Lower lobe of right lung (tissue), 2 donors: ENCODE measurements at regions not wholly inside any gene's neighbourhood (a gene's known extent, or its start where the extent isn't known, plus 50 kb on each side); places are given as distances from the start of the nearest gene placed in this dataset.

Source experiments
- ATAC-seq, 2 donors: fragments of 200-7000 bp; cut with Tn5 transposase; one replicate each; pipeline ENCODE4 v1.9.1; 2020 to 2022; ENCODE audit warnings: mild to moderate bottlenecking in 2 of 2, moderate library complexity in 2 of 2
- DNase-seq: peaks from one replicate; pipeline ENCODE4 v3.0.0-alpha.2; 2020
- H3K27ac ChIP-seq: fragments of 200-600 bp; one replicate; pipeline ENCODE4 v1.8.0; 2022
- H3K27me3 ChIP-seq: fragments of 200-600 bp; one replicate; pipeline ENCODE4 v1.8.0; 2022; ENCODE audit warnings: low read depth
- H3K36me3 ChIP-seq: fragments of 200-600 bp; one replicate; pipeline ENCODE4 v1.8.0; 2022; ENCODE audit warnings: mild to moderate bottlenecking
- H3K4me1 ChIP-seq: fragments of 200-600 bp; one replicate; pipeline ENCODE4 v1.8.0; 2022
- H3K4me3 ChIP-seq: fragments of 200-600 bp; one replicate; pipeline ENCODE4 v1.8.0; 2022; ENCODE audit warnings: mild to moderate bottlenecking
- H3K9me3 ChIP-seq: fragments of 200-600 bp; one replicate; pipeline ENCODE4 v1.8.0; 2022
- intact Hi-C: fragments of 100-400 bp; cut with DNase I; formaldehyde crosslinking; loops from one replicate; pipeline ENCODE4 v1.11.0; 2022
- TF ChIP-seq, protein P1 (sequence below): fragments of 200-600 bp; IDR thresholded peaks from one replicate; pipeline ENCODE4 v1.8.0; 2022; ENCODE audit warnings: antibody characterized with exemption, mild to moderate bottlenecking
- donor health status: DM: no; HTN: yes; CAD: no; lungs with severe emphysema.

DNA sequence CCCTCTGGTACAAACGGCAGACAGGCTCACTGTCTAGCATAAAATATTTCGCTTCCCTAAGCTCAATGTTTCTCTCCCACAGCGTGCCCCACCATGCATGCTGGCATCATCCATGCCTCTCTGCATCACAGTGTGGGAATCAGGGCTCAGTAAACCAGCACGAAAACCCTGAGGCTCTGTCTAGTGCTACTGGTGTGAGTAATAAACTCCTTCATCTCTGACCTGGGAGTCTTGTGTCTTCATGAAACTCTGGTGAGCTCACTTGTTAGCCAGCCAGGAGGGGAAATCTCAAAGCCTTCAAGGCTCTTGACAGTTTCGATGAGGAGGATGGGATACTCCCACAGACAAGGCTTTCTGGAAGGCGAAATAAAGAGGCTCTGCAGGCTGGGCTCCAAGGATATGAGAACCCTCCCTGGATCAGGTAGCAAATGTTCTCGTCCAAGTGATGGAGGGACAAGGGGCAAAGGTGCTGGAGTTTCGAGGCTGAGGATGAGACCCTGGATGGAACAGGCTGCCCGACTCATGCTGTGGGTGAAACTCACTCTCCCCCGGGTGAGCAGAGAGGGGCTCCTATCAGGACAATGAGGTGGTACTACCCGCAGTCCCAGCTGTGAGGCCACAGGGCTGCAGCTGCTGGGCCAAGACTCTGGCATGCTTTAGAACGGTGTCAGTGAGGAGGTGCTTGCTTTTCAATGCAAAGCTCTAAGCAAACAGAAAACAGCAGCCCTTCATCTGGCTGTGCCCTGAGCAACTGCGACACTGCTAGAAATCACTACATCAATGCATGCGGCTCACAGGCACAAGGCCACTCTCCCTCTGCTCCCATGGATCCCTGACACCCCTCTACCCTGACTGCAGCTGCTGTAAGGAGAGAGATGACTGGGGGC lies 69.3 kb downstream of the SHANK2 start:
- Histone ChIP-seq H3K9me3 (no peaks in the 10 kb centered on the region), H3K4me3 (no peak overlapping the region), H3K4me1 (no peaks in the 10 kb centered on the region), H3K36me3 (no peaks in the 10 kb centered on the region), H3K27me3 (no peaks in the 10 kb centered on the region), H3K27ac (no peak overlapping the region)
- TF ChIP-seq, protein P1, sequence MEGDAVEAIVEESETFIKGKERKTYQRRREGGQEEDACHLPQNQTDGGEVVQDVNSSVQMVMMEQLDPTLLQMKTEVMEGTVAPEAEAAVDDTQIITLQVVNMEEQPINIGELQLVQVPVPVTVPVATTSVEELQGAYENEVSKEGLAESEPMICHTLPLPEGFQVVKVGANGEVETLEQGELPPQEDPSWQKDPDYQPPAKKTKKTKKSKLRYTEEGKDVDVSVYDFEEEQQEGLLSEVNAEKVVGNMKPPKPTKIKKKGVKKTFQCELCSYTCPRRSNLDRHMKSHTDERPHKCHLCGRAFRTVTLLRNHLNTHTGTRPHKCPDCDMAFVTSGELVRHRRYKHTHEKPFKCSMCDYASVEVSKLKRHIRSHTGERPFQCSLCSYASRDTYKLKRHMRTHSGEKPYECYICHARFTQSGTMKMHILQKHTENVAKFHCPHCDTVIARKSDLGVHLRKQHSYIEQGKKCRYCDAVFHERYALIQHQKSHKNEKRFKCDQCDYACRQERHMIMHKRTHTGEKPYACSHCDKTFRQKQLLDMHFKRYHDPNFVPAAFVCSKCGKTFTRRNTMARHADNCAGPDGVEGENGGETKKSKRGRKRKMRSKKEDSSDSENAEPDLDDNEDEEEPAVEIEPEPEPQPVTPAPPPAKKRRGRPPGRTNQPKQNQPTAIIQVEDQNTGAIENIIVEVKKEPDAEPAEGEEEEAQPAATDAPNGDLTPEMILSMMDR: no peak
- DNase-seq: no peak
- ATAC-seq: no peak
- intact Hi-C loops: no loop called here

DNA sequence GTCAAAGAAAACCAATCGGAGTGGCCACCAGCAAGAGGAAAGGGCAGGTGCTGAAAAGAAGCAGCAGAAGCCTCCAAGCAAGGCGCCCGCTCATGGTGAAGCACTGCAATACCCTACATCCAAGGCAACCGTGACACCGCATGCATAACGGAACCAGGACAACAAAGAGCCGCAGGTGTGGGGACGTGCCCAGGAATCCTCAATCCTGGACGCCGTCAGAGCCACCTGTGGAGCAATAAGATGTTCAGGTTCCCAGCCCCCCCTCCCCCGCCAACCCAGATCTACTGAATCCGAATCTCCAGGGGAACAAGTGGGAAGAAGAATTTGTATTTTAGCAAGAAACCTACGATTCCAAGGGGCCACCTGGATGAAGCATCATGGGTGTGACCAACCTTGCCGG lies 70.8 kb downstream of the SHANK2 start:
- ATAC-seq (no peak), DNase-seq (no peak)
- Histone ChIP-seq H3K36me3 (no peaks in the 10 kb centered on the region), H3K4me1 (no peaks in the 10 kb centered on the region), H3K27me3 (no peaks in the 10 kb centered on the region), H3K27ac (no peak overlapping the region), H3K9me3 (peaks cover 6% of the 10 kb centered on the region), H3K4me3 (no peak overlapping the region)
- intact Hi-C loops: no loop called here
- TF ChIP-seq, protein P1: no peak

DNA sequence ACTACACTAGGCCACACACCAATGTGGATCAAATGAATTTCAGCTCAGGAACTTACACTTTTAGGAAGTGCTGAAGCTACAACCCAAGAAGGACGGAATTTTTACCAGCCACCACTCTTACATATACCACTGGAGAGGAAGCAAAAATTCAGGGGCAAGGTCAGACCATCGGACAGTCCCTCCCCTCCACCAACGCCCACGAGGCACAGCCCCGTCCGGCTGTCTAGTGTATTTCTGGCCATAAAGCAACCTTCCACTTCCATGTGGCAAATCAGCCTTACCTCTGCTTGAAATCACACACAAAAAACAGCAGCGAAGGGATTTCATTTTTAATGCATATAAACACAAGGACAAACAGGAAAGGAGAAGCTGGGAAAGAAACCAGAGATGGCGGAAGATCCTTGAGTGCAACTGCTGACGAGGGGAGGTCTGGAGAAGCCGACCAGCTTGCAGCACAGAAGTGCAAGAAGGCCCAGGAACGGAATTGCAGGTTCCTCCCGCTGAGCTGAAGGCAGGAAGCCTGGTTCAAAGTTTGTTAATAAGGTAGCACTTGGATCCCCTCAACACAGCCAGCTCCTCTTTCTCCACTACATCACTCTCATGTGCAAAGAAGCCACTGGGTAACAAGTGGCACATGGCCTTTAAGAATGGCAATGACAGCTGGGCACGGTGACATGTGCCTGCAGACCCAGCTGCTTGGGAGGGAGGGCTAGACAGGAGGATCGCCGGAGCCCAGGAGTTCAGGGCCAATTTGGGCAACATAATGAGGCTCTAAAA lies 71.5 kb downstream of the SHANK2 start:
- Histone ChIP-seq H3K4me1 (no peaks in the 10 kb centered on the region), H3K4me3 (no peak overlapping the region), H3K36me3 (no peaks in the 10 kb centered on the region), H3K9me3 (peaks cover 8% of the 10 kb centered on the region), H3K27me3 (no peaks in the 10 kb centered on the region), H3K27ac (no peak overlapping the region)
- TF ChIP-seq, protein P1: no peak
- DNase-seq: no peak
- peak in 1 of 2 donors; percentile 35 for ATAC-seq
- intact Hi-C loops: no loop called here

DNA sequence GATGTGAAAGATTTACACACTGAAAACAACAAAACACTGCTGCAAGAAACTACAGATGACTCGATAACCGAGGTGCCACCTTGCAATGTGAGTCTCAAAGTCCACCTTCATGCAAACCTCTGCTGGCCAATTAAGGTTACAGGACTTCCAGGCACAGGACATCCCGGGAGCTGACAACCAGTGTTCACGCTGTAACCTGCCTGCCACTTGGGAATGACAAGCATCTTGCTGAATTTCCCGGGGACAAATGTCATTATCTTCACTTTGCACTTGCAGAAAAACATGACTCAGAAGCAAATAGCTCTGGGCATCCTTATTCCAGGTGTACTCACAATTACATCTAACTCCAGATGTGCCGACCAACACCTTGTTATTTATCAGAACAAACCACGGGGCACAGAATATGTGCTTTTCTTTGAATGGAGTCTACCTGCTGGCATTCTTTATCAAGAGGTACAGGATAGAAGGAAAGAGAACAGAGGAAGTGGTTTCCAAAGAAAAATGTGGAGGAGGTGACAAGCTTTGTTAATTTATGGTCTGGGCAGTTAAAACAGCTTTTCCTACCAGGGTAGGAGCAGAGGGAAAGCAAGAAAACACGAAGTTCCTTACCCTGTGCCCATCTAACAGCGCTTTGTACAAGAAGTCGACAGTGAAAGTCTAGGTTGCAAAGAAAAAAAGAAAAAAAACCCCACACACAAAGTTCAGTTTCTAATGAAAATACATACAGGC lies 72.3 kb downstream of the SHANK2 start:
- Histone ChIP-seq H3K4me1 (no peaks in the 10 kb centered on the region), H3K27me3 (no peaks in the 10 kb centered on the region), H3K4me3 (no peak overlapping the region), H3K9me3 (peaks cover 8% of the 10 kb centered on the region), H3K27ac (no peak overlapping the region), H3K36me3 (no peaks in the 10 kb centered on the region)
- intact Hi-C loops: no loop called here
- DNase-seq: no peak
- no peak for ATAC-seq
- TF ChIP-seq, protein P1: no peak

DNA sequence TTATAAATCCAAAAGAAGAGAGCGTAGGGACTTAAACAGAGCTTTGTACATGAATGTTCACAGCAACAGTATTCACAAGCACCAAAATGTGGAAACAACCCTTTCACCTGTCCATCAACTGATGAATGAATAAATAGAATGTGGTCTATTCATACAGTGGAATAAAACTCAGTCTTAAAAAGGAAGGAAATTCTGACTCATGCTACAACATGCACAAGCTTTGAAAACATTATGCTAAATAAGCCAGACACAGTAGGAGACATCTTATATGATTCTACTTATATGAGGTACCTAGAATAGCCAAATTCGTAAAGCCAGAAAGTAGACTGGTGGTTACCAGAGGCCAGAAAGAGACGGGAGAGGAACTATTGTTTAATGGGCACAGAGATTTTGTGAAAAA lies 74.3 kb downstream of the SHANK2 start:
- TF ChIP-seq, protein P1: no peak
- no peak for ATAC-seq

More for the DNA sequence above, 74.3 kb downstream of the SHANK2 start:
- H3K27me3 ChIP-seq: no peaks in the 10 kb centered on the region
- no peak overlapping the region for H3K27ac ChIP-seq
- intact Hi-C loops: no loop called here
- DNase-seq: no peak
- no peak overlapping the region for H3K4me3 ChIP-seq
- H3K36me3 ChIP-seq: no peaks in the 10 kb centered on the region
- peaks cover 8% of the 10 kb centered on the region for H3K9me3 ChIP-seq
- no peaks in the 10 kb centered on the region for H3K4me1 ChIP-seq
